Duodenal mucosa (tissue), 2 donors: ENCODE measurements at regions not wholly inside any gene's neighbourhood (a gene's known extent, or its start where the extent isn't known, plus 50 kb on each side); places are given as distances from the start of the nearest gene placed in this dataset.

Source experiments
- H3K27ac ChIP-seq: one replicate; pipeline ENCODE4 v1.7.0; 2013; ENCODE audit warnings: low read depth, low read length
- H3K27me3 ChIP-seq, 2 donors: one replicate each; pipeline ENCODE4 v1.7.0; 2013; ENCODE audit warnings: low read length in 2 of 2, control low read depth in 1 of 2; ENCODE audit not compliant: insufficient read depth in 2 of 2, control insufficient read depth in 1 of 2
- H3K36me3 ChIP-seq, 2 donors: one replicate each; pipeline ENCODE4 v1.7.0; 2013; ENCODE audit warnings: low read length in 2 of 2, control low read depth in 1 of 2; ENCODE audit not compliant: insufficient read depth in 2 of 2, control insufficient read depth in 1 of 2
- H3K4me1 ChIP-seq, 2 donors: one replicate each; pipeline ENCODE4 v1.7.0; 2013; ENCODE audit warnings: low read length in 2 of 2, control low read depth in 1 of 2; ENCODE audit not compliant: insufficient read depth in 2 of 2, control insufficient read depth in 1 of 2
- H3K4me3 ChIP-seq, 2 donors: one replicate each; pipeline ENCODE4 v1.7.0; 2013; ENCODE audit warnings: low read length in 2 of 2, low read depth in 1 of 2
- H3K9ac ChIP-seq, 2 donors: one replicate each; pipeline ENCODE4 v1.7.0; 2013; ENCODE audit warnings: low read length in 2 of 2, low read depth in 1 of 2
- H3K9me3 ChIP-seq, 2 donors: one replicate each; pipeline ENCODE4 v1.7.0; 2013; ENCODE audit warnings: low read length in 2 of 2, control low read depth in 1 of 2; ENCODE audit not compliant: control insufficient read depth in 1 of 2

DNA sequence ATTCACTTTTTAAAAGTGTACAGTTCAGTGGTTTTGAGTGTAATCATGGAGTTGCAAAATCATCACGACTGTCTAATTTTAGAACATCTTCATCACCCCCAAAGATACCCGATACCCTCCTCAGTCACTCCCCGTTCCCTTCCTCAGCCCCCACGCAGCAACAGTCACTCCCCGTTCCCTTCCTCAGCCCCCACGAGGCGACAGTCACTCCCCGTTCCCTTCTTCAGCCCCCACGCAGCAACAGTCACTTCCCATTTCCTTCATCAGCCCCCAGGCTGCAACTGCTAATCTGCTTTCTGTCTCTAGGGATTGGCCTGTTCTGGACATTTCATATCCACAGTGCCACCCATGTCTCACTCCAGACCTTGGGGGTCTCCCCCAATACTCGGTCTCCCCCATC is 161.6 kb upstream of the PPP2R2D start:
- H3K27me3 ChIP-seq, result no peaks in the 10 kb centered on the region
- peaks cover 0 to 10% of the 10 kb centered on the region in 2 donors for H3K4me1 ChIP-seq
- H3K4me3 ChIP-seq, result no peak overlapping the region
- no peak overlapping the region for H3K9ac ChIP-seq
- H3K36me3 ChIP-seq, result no peaks in the 10 kb centered on the region
- H3K27ac ChIP-seq, result no peak overlapping the region
- H3K9me3 ChIP-seq, result no peaks in the 10 kb centered on the region

GRCh38 chr10:131742500-131742951 is 158.3 kb upstream of the PPP2R2D start:
- Histone ChIP-seq H3K4me1 (peaks cover 0 to 10% of the 10 kb centered on the region in 2 donors), H3K4me3 (no peak overlapping the region), H3K36me3 (no peaks in the 10 kb centered on the region), H3K27ac (no peak overlapping the region), H3K27me3 (peaks cover 0 to 6% of the 10 kb centered on the region in 2 donors), H3K9me3 (no peaks in the 10 kb centered on the region), H3K9ac (no peak overlapping the region)

DNA sequence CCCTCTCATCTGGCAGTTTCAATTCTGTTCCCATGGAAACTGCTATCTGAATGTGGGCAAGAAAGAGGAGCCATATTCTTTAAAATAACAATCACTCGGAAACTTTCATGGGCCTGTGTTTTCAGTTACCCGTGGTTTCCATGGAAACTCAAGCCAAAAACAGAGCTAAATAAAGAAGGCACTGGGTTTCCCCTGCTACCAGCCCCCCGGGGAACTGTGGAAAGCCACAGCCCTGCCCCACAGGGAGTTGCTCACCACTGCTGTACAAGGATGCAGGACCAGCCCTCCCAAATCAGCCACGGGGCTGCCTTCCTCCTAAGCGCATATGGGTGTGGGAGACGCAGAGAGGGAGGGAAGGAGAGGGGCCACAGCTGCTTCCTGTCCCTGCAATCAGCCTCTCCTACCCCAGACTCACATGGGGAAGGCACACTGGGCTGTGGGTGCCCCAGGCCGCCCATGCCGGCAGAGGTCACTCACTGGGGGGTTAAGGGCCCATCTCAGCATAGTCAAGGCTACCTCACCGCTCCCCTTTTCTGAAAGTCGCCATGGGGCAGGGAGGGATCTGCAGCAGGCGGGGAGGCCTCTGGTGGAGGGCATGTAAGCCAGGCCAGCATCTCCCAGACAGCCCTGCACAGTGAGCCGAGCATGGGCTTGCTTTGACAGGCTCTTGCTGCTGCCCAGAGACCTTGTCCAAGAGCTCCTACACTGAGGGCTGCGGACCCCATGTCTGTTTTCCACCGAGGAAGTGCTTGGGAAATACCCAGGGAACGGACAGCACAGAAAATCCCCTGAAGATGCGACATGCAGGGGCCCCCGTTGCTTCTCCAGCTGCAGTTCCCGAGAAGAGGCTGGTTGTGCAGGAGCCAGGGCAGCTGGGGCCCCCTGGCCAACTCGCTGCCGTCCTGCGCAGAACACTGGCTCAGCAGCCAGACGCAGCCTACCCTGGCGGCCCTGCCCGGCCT is 157.3 kb upstream of the PPP2R2D start:
- H3K9ac ChIP-seq, result no peak overlapping the region
- peaks cover 2 to 13% of the 10 kb centered on the region in 2 donors for H3K4me1 ChIP-seq
- H3K27ac ChIP-seq, result no peak overlapping the region
- H3K36me3 ChIP-seq, result no peaks in the 10 kb centered on the region
- H3K27me3 ChIP-seq, result peaks cover 0 to 6% of the 10 kb centered on the region in 2 donors
- H3K9me3 ChIP-seq, result no peaks in the 10 kb centered on the region
- no peak overlapping the region for H3K4me3 ChIP-seq

DNA sequence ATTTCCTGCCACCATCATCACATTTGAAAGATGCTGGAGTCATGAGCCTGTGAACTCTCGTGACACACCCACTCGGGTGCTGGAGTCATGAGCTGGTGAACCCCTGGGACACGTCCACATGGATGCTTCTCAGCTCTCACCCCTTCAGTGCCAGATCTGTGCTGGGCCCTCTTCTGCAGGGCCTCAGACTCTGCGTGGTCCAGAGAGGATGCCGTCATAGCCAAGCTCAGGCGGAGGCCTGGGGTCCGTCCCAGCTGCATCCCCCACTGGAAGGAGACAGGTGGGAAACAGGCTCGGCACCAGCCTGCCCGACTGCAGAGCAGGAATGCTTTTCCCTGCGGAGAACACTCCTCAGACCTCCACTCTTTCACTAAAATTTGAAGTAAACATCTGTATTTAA is 156.5 kb upstream of the PPP2R2D start:
- Histone ChIP-seq H3K27ac (no peak overlapping the region), H3K9ac (no peak overlapping the region), H3K36me3 (no peaks in the 10 kb centered on the region), H3K4me1 (peaks cover 5 to 21% of the 10 kb centered on the region in 2 donors), H3K27me3 (peaks cover 0 to 6% of the 10 kb centered on the region in 2 donors), H3K4me3 (no peak overlapping the region), H3K9me3 (no peaks in the 10 kb centered on the region)

DNA sequence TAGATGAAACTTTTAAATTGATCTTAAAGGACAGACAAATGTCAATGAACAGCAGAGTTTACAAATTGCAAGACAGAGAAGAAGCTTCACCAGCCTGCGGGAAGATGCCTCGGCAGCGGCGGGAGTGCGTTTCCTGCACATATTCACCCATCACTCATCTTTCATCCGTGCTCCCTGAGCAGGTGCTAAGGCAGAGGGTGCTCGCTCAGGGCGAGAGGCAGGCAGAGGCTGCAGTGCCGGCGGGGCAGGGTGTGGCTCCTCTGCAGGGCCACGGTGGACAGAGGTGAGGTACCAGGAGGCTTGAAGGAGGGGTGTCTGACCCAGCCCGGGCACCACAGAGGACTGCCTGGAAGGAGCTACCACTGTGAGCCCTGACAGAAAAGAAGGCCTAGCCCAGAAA is 155.2 kb upstream of the PPP2R2D start:
- Histone ChIP-seq H3K36me3 (no peaks in the 10 kb centered on the region), H3K9ac (no peak overlapping the region), H3K9me3 (no peaks in the 10 kb centered on the region), H3K27me3 (peaks cover 0 to 6% of the 10 kb centered on the region in 2 donors), H3K27ac (no peak overlapping the region), H3K4me3 (no peak overlapping the region), H3K4me1 (peaks cover 5 to 21% of the 10 kb centered on the region in 2 donors)

GRCh38 chr10:131746241-131746711 is 154.5 kb upstream of the PPP2R2D start:
- Histone ChIP-seq H3K4me3 (no peak overlapping the region), H3K9me3 (no peaks in the 10 kb centered on the region), H3K36me3 (no peaks in the 10 kb centered on the region), H3K4me1 (peaks cover 5 to 21% of the 10 kb centered on the region in 2 donors), H3K9ac (no peak overlapping the region), H3K27me3 (peaks cover 0 to 6% of the 10 kb centered on the region in 2 donors), H3K27ac (no peak overlapping the region)

DNA sequence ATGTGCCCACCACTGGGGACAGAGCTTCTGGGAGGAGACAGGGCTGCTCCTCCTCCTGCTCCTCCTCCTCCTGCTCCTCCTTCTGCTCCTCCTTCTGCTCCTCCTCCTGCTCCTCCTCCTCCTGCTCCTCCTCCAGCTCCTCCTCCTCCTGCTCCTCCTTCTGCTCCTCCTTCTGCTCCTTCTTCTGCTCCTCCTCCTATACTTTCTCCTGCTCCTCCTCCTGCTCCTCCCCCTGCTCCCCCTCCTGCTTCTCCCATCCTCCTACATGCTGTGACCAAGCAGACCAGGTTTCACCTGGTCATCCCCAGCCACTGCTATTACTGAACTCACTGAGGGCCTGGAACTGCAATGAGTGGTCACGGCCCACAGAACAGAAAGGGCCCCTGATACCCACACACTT is 154.0 kb upstream of the PPP2R2D start:
- Histone ChIP-seq H3K27ac (no peak overlapping the region), H3K4me1 (peaks cover 5 to 21% of the 10 kb centered on the region in 2 donors), H3K9ac (no peak overlapping the region), H3K4me3 (no peak overlapping the region), H3K36me3 (no peaks in the 10 kb centered on the region), H3K27me3 (peaks cover 0 to 6% of the 10 kb centered on the region in 2 donors), H3K9me3 (no peaks in the 10 kb centered on the region)

GRCh38 chr10:131747251-131747650 is 153.6 kb upstream of the PPP2R2D start:
- H3K4me3 ChIP-seq, result no peak overlapping the region
- no peaks in the 10 kb centered on the region for H3K9me3 ChIP-seq
- H3K36me3 ChIP-seq, result no peaks in the 10 kb centered on the region
- H3K9ac ChIP-seq, result no peak overlapping the region
- H3K27me3 ChIP-seq, result peaks cover 0 to 6% of the 10 kb centered on the region in 2 donors
- no peak overlapping the region for H3K27ac ChIP-seq
- peaks cover 5 to 21% of the 10 kb centered on the region in 2 donors for H3K4me1 ChIP-seq

DNA sequence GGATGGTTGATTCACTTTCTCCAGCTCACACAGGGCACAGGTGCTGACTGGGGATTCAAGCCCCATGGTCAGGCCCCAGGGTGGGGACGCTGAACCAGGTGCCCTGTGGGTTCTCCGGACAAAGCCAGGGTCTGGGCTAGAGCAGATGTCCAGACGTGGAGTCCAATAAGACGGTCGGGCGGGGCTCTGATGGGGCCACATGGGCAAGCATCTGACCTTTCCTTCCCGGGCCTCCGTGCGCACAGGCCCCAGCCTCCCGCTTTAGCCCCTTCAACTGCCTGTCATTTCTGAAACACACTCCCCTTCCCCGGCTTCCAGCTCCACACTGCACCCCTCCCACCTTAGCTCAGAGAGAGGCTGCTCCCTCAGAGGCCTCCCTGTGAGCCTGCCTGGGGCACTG is 153.0 kb upstream of the PPP2R2D start:
- Histone ChIP-seq H3K4me3 (no peak overlapping the region), H3K27ac (no peak overlapping the region), H3K9ac (no peak overlapping the region), H3K36me3 (no peaks in the 10 kb centered on the region), H3K27me3 (peaks cover 0 to 6% of the 10 kb centered on the region in 2 donors), H3K9me3 (no peaks in the 10 kb centered on the region), H3K4me1 (peaks cover 5 to 21% of the 10 kb centered on the region in 2 donors)

- H3K27ac ChIP-seq, result no peak overlapping the region
- H3K27me3 ChIP-seq, result peaks cover 0 to 6% of the 10 kb centered on the region in 2 donors
Measured at GRCh38 chr10:131748191-131748590, 152.6 kb upstream of the PPP2R2D start.

More at GRCh38 chr10:131748191-131748590, 152.6 kb upstream of the PPP2R2D start:
- Histone ChIP-seq H3K9me3 (no peaks in the 10 kb centered on the region), H3K9ac (no peak overlapping the region), H3K4me1 (peaks cover 5 to 20% of the 10 kb centered on the region in 2 donors), H3K36me3 (no peaks in the 10 kb centered on the region), H3K4me3 (no peak overlapping the region)
